ENCODE measurements at regions not wholly inside any gene's neighbourhood (a gene's known extent, or its start where the extent isn't known, plus 50 kb on each side); places are given as distances from the start of the nearest gene placed in this dataset.
A peak's percentile ranks its signal among the peaks of the same experiment; 100 is the strongest.

DNA sequence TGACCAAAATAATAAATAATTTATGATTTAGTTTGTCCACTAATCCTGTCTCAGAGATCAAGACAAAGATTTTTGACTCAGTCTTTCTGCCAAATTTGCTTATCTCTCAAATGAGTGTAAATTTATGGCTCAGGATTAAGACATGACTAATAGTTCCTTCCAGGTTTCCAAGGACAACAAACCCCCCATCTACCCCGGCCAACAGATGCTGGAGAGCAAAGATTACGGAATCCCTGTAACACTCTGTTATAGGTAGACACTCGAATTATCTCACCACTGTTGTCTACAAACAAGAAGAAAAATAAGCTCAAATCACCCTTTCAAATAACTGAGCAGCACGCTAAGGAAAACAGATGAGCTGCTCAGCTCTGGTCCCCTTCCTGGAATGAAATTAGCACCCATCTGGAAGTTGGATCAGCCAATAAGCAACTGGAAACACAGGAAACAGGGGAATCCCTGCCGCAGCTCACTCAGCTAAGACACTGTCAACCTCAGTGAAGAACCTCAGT is 56.8 kb upstream of the SVIL start:
- Histone ChIP-seq H4K91ac (ENCODE audit: low read depth, low read length, poor library complexity) (no peak overlapping the region), H3K4me3 (ENCODE audit: low read length in 2 of 2) (no peak overlapping the region), H2AFZ (ENCODE audit: low read length) (no peak overlapping the region), H2BK12ac (ENCODE audit: low read length) (no peak overlapping the region), H3K18ac (ENCODE audit: low read length) (no peak overlapping the region), H3K4me2 (ENCODE audit: insufficient read depth, low read length, poor library complexity, severe bottlenecking) (no peak overlapping the region), H3K4ac (ENCODE audit: low read length) (no peak overlapping the region), H4K8ac (ENCODE audit: low read depth, low read length) (no peak overlapping the region), H2BK15ac (ENCODE audit: low read length) (no peak overlapping the region), H3K14ac (ENCODE audit: low read length) (no peak overlapping the region), H3K23ac (ENCODE audit: low read depth, low read length, poor library complexity) (no peak overlapping the region), H3K36me3 (replicated peaks in 1 of 2; ENCODE audit: control insufficient read depth in 2 of 2, insufficient read depth in 2 of 2, low read length in 2 of 2) (no peaks in the 10 kb centered on the region), H3K79me1 (ENCODE audit: low read depth, low read length) (peaks cover 3% of the 10 kb centered on the region), H3K27ac (replicated peaks; ENCODE audit: low read length) (no peak overlapping the region), H3K27me3 (ENCODE audit: control insufficient read depth in 3 of 3, insufficient read depth in 3 of 3, low read depth in 1 of 3, low read length in 3 of 3) (no peaks in the 10 kb centered on the region), H2AK5ac (ENCODE audit: low read depth, low read length) (no peak overlapping the region), H3K9me3 (replicated peaks in 1 of 2; ENCODE audit: control insufficient read depth in 2 of 2, insufficient read depth in 1 of 2, low read depth in 1 of 2, low read length in 2 of 2) (no peaks in the 10 kb centered on the region), H3K4me1 (ENCODE audit: control insufficient read depth in 2 of 2, insufficient read depth in 1 of 2, low read depth in 1 of 2, low read length in 2 of 2) (peaks cover 6 to 9% of the 10 kb centered on the region in 2 donors), H2BK5ac (ENCODE audit: low read length) (no peak overlapping the region), H2BK120ac (ENCODE audit: low read depth, low read length) (no peak overlapping the region), H3K9ac (ENCODE audit: low read depth, low read length, poor library complexity) (no peak overlapping the region)
- WGBS, 2 donors (ENCODE audit: extremely low coverage in 2 of 2, insufficient read length in 2 of 2, insufficient replicate concordance in 1 of 2) = no CpG with 5 or more reads among the region's 5 CpGs
- DNase-seq (ENCODE audit: low spot score) = no peak

DNA sequence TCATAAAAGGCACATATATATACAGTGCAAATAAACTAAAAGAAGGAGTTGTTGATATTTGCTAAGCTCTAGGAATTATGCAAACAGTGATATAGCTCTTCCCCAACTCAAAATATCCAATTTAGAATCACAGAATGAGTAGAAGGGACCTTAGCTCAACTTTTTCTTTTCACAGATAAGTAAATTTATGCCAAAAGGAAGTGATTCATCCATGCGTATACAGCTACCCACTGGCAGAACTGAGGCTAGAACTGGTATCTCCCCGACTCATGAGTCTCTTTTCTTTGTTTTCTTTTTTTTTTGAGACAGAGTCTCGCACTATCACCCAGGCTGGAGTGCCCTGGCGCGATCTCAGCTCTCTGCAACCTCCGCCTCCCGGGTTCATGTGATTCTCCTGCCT is 54.2 kb upstream of the SVIL start:
- H3K4me1 ChIP-seq (ENCODE audit: control insufficient read depth in 2 of 2, insufficient read depth in 1 of 2, low read depth in 1 of 2, low read length in 2 of 2) = peaks cover 6 to 9% of the 10 kb centered on the region in 2 donors
- H3K27me3 ChIP-seq (ENCODE audit: control insufficient read depth in 3 of 3, insufficient read depth in 3 of 3, low read depth in 1 of 3, low read length in 3 of 3) = no peaks in the 10 kb centered on the region
- H3K23ac ChIP-seq (ENCODE audit: low read depth, low read length, poor library complexity) = no peak overlapping the region
- H4K8ac ChIP-seq (ENCODE audit: low read depth, low read length) = no peak overlapping the region
- H3K14ac ChIP-seq (ENCODE audit: low read length) = no peak overlapping the region
- no peaks in the 10 kb centered on the region for H3K9me3 ChIP-seq (replicated peaks in 1 of 2; ENCODE audit: control insufficient read depth in 2 of 2, insufficient read depth in 1 of 2, low read depth in 1 of 2, low read length in 2 of 2)
- H3K4me2 ChIP-seq (ENCODE audit: insufficient read depth, low read length, poor library complexity, severe bottlenecking) = no peak overlapping the region
- H3K4ac ChIP-seq (ENCODE audit: low read length) = no peak overlapping the region
- H3K9ac ChIP-seq (ENCODE audit: low read depth, low read length, poor library complexity) = no peak overlapping the region
- no peak overlapping the region for H2BK12ac ChIP-seq (ENCODE audit: low read length)
- no peak overlapping the region for H3K4me3 ChIP-seq (ENCODE audit: low read length in 2 of 2)
- no peak overlapping the region for H3K27ac ChIP-seq (replicated peaks; ENCODE audit: low read length)
- H2BK15ac ChIP-seq (ENCODE audit: low read length) = no peak overlapping the region
- no peak overlapping the region for H2BK120ac ChIP-seq (ENCODE audit: low read depth, low read length)
- DNase-seq (ENCODE audit: low spot score) = no peak
- H2BK5ac ChIP-seq (ENCODE audit: low read length) = no peak overlapping the region
- H4K91ac ChIP-seq (ENCODE audit: low read depth, low read length, poor library complexity) = no peak overlapping the region
- H2AK5ac ChIP-seq (ENCODE audit: low read depth, low read length) = no peak overlapping the region
- no peak overlapping the region for H2AFZ ChIP-seq (ENCODE audit: low read length)
- H3K79me1 ChIP-seq (ENCODE audit: low read depth, low read length) = no peaks in the 10 kb centered on the region
- no CpG with 5 or more reads among the region's 7 CpGs for WGBS, 2 donors (ENCODE audit: extremely low coverage in 2 of 2, insufficient read length in 2 of 2, insufficient replicate concordance in 1 of 2)
- no peak overlapping the region for H3K18ac ChIP-seq (ENCODE audit: low read length)
- H3K36me3 ChIP-seq (replicated peaks in 1 of 2; ENCODE audit: control insufficient read depth in 2 of 2, insufficient read depth in 2 of 2, low read length in 2 of 2) = peaks cover 1 to 16% of the 10 kb centered on the region in 2 donors

DNA sequence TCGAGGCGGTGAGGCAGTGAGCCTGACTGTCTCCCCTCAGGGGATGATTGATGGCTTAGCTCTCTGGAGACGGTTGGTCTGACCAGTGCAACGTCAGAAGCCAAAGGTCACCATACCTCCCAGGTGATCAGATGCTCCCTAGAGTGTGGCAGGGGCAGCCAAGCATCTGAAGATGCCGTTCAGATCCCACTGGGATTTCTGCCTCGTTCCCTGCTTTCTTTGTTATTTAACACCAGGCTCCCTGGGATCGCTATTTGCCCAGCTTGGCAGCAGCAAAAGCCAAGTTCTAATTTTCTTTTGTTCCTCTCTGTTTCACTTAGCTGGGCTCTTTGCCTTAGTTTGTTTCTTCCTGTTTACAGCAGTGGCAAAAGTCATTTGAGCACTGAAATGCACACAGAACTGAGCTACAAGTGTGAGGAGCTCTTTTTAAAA is 53.5 kb upstream of the SVIL start:
- peak overlapping the region; percentile 1 for H3K27ac ChIP-seq (replicated peaks; ENCODE audit: low read length)
- no peaks in the 10 kb centered on the region for H3K9me3 ChIP-seq (replicated peaks in 1 of 2; ENCODE audit: control insufficient read depth in 2 of 2, insufficient read depth in 1 of 2, low read depth in 1 of 2, low read length in 2 of 2)
- H3K4me3 ChIP-seq (ENCODE audit: low read length in 2 of 2) = no peak overlapping the region

DNA sequence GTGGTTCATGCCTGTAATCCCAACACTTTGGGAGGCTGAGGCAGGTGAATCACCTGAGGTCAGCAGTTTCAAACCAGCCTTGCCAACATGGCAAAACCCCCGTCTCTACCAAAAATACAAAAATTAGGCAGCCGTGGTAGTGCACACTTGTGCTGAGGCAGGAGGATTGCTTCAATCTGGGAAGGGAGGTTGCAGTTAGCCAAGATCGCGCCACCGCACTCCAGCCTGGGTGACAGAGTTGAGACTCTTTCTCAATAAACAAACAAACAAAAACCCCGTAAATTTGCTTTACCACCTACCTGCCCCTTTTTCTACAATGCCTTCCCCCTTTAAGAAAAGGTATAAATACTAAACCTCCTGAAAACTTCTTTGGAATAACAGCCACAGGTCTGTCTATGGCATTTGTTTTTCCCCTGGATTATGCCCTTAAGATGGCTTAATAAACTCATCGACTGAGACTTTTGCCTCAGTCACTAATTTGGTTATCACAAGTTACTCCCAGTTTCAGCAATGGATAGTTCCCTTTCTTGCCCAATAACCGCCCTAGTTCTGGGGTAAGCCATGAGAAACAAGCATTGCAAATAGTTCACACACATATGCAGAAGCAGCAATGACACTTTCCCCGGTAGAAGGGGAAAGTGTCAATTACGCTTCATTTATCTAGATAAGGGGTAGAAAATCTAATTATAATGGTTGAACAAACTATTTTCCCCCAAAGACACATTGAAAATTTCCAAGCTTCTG is 52.8 kb upstream of the SVIL start:
- Histone ChIP-seq H3K4me2 (ENCODE audit: insufficient read depth, low read length, poor library complexity, severe bottlenecking) (no peak overlapping the region), H4K91ac (ENCODE audit: low read depth, low read length, poor library complexity) (no peak overlapping the region), H2BK15ac (ENCODE audit: low read length) (no peak overlapping the region), H3K4me1 (ENCODE audit: control insufficient read depth in 2 of 2, insufficient read depth in 1 of 2, low read depth in 1 of 2, low read length in 2 of 2) (peaks cover 6 to 9% of the 10 kb centered on the region in 2 donors), H3K36me3 (replicated peaks in 1 of 2; ENCODE audit: control insufficient read depth in 2 of 2, insufficient read depth in 2 of 2, low read length in 2 of 2) (peaks cover 3 to 24% of the 10 kb centered on the region in 2 donors), H4K8ac (ENCODE audit: low read depth, low read length) (no peak overlapping the region), H3K23ac (ENCODE audit: low read depth, low read length, poor library complexity) (no peak overlapping the region), H3K27ac (replicated peaks; ENCODE audit: low read length) (no peak overlapping the region), H2AK5ac (ENCODE audit: low read depth, low read length) (no peak overlapping the region), H2BK12ac (ENCODE audit: low read length) (no peak overlapping the region), H3K9ac (ENCODE audit: low read depth, low read length, poor library complexity) (no peak overlapping the region), H3K4me3 (ENCODE audit: low read length in 2 of 2) (no peak overlapping the region), H3K79me1 (ENCODE audit: low read depth, low read length) (no peaks in the 10 kb centered on the region), H2BK5ac (ENCODE audit: low read length) (no peak overlapping the region), H2AFZ (ENCODE audit: low read length) (no peak overlapping the region), H3K9me3 (replicated peaks in 1 of 2; ENCODE audit: control insufficient read depth in 2 of 2, insufficient read depth in 1 of 2, low read depth in 1 of 2, low read length in 2 of 2) (no peaks in the 10 kb centered on the region), H3K18ac (ENCODE audit: low read length) (no peak overlapping the region), H3K14ac (ENCODE audit: low read length) (no peak overlapping the region), H3K4ac (ENCODE audit: low read length) (no peak overlapping the region), H2BK120ac (ENCODE audit: low read depth, low read length) (no peak overlapping the region), H3K27me3 (ENCODE audit: control insufficient read depth in 3 of 3, insufficient read depth in 3 of 3, low read depth in 1 of 3, low read length in 3 of 3) (no peaks in the 10 kb centered on the region)
- no peak for DNase-seq (ENCODE audit: low spot score)
- no CpG with 5 or more reads among the region's 10 CpGs for WGBS, 2 donors (ENCODE audit: extremely low coverage in 2 of 2, insufficient read length in 2 of 2, insufficient replicate concordance in 1 of 2)

More for the DNA sequence above, 53.5 kb upstream of the SVIL start:
- no CpG with 5 or more reads among the region's 7 CpGs for WGBS, 2 donors (ENCODE audit: extremely low coverage in 2 of 2, insufficient read length in 2 of 2, insufficient replicate concordance in 1 of 2)
- Histone ChIP-seq H4K91ac (ENCODE audit: low read depth, low read length, poor library complexity) (no peak overlapping the region), H3K27me3 (ENCODE audit: control insufficient read depth in 3 of 3, insufficient read depth in 3 of 3, low read depth in 1 of 3, low read length in 3 of 3) (no peaks in the 10 kb centered on the region), H2BK5ac (ENCODE audit: low read length) (no peak overlapping the region), H3K36me3 (replicated peaks in 1 of 2; ENCODE audit: control insufficient read depth in 2 of 2, insufficient read depth in 2 of 2, low read length in 2 of 2) (peaks cover 3 to 21% of the 10 kb centered on the region in 2 donors), H2BK120ac (ENCODE audit: low read depth, low read length) (no peak overlapping the region), H3K14ac (ENCODE audit: low read length) (no peak overlapping the region), H3K4me1 (ENCODE audit: control insufficient read depth in 2 of 2, insufficient read depth in 1 of 2, low read depth in 1 of 2, low read length in 2 of 2) (peaks cover 6 to 9% of the 10 kb centered on the region in 2 donors), H2AK5ac (ENCODE audit: low read depth, low read length) (no peak overlapping the region), H2BK15ac (ENCODE audit: low read length) (no peak overlapping the region), H3K23ac (ENCODE audit: low read depth, low read length, poor library complexity) (no peak overlapping the region), H3K18ac (ENCODE audit: low read length) (no peak overlapping the region), H4K8ac (ENCODE audit: low read depth, low read length) (no peak overlapping the region), H2BK12ac (ENCODE audit: low read length) (no peak overlapping the region), H3K4ac (ENCODE audit: low read length) (no peak overlapping the region), H3K79me1 (ENCODE audit: low read depth, low read length) (no peaks in the 10 kb centered on the region), H3K4me2 (ENCODE audit: insufficient read depth, low read length, poor library complexity, severe bottlenecking) (no peak overlapping the region), H2AFZ (ENCODE audit: low read length) (peak overlapping the region; percentile 62), H3K9ac (ENCODE audit: low read depth, low read length, poor library complexity) (no peak overlapping the region)
- DNase-seq (ENCODE audit: low spot score) = peak; percentile 46

Data from neuronal stem cell (in vitro differentiated cells).